Lung (tissue), 11 donors: ENCODE measurements at regions not wholly inside any gene's neighbourhood (a gene's known extent, or its start where the extent isn't known, plus 50 kb on each side); places are given as distances from the start of the nearest gene placed in this dataset.

Experiments used
- ATAC-seq: fragments of 200-7000 bp; cut with Tn5 transposase; one replicate; pipeline ENCODE4 v1.9.1; 2020; ENCODE audit warnings: moderate number of reproducible peaks; ENCODE audit not compliant: insufficient read depth, low FRiP score
- DNase-seq, 3 donors: peaks; one replicate each; pipeline ENCODE4 v3.0.0-alpha.2; 2013 to 2017
- H3K27ac ChIP-seq, 2 donors: one replicate each; pipeline ENCODE4 v1.5.1; 2013; ENCODE audit warnings: mild to moderate bottlenecking in 2 of 2, moderate library complexity in 2 of 2, control low read depth in 1 of 2, inconsistent platforms in 1 of 2, low read depth in 1 of 2, low read length in 1 of 2
- H3K27me3 ChIP-seq, 3 donors: one replicate each; pipeline ENCODE4 v1.5.1; 2013; ENCODE audit warnings: low read length in 2 of 3; ENCODE audit not compliant: control insufficient read depth in 3 of 3, insufficient read depth in 3 of 3
- H3K36me3 ChIP-seq, 4 donors: one replicate each; pipeline ENCODE4 v1.5.1; 2013; ENCODE audit warnings: low read length in 4 of 4, mild to moderate bottlenecking in 1 of 4, moderate library complexity in 1 of 4; ENCODE audit not compliant: control insufficient read depth in 4 of 4, insufficient read depth in 4 of 4
- H3K4me1 ChIP-seq, 5 donors: one replicate each; pipeline ENCODE4 v1.5.1; 2013; ENCODE audit warnings: low read length in 5 of 5, mild to moderate bottlenecking in 2 of 5, moderate library complexity in 1 of 5; ENCODE audit not compliant: control insufficient read depth in 5 of 5, insufficient read depth in 5 of 5
- H3K4me3 ChIP-seq: one replicate; pipeline ENCODE4 v1.5.1; 2013; ENCODE audit warnings: mild to moderate bottlenecking, control low read depth, moderate library complexity
- H3K9ac ChIP-seq, 2 donors: one replicate each; pipeline ENCODE4 v1.5.1; 2013; ENCODE audit warnings: low read length in 2 of 2, control low read depth in 1 of 2; ENCODE audit not compliant: insufficient read depth in 1 of 2
- H3K9me3 ChIP-seq, 4 donors: one replicate each; pipeline ENCODE4 v1.5.1; 2013; ENCODE audit warnings: low read length in 3 of 4, mild to moderate bottlenecking in 1 of 4, moderate library complexity in 1 of 4; ENCODE audit not compliant: control insufficient read depth in 4 of 4, insufficient read depth in 3 of 4
- CTCF ChIP-seq: IDR thresholded peaks from 2 replicates; pipeline ENCODE4 v1.5.1; 2012; ENCODE audit warnings: mild to moderate bottlenecking; ENCODE audit errors: control extremely low read depth, extremely low read depth
- WGBS, 2 donors: extraction: QIAGEN DNeasy Blood & Tissue Kit; methylation state at CpG; one replicate each; pipeline ENCODE4 v1.1.7; 2013; 5-methylcytosine and 5-hydroxymethylcytosine counted together
- donor health status: control.
- donor health status: control.
- donor health status: Bipolar disorder and iron deficiency.
- donor health status: healthy.
- donor health status: DM: yes; HTN: yes; CAD: no.

- H3K27ac ChIP-seq = no peak overlapping the region
- TF ChIP-seq CTCF = no peak
- peaks cover 0 to 5% (median 0%) of the 10 kb centered on the region in 4 donors for H3K9me3 ChIP-seq
- peaks cover 0 to 4% (median 2%) of the 10 kb centered on the region in 3 donors for H3K27me3 ChIP-seq
- H3K4me3 ChIP-seq = no peak overlapping the region
- no peak overlapping the region for H3K9ac ChIP-seq
- no peaks in the 10 kb centered on the region for H3K36me3 ChIP-seq
- no peaks in the 10 kb centered on the region for H3K4me1 ChIP-seq
- WGBS, 2 donors = 81 to 89% methylated on average over 3 of the region's 3 CpGs
- no peak for ATAC-seq
- no peak for DNase-seq
Observed at GRCh38 chr2:65937379-65938160, 497.4 kb upstream of the MEIS1 start.

DNA sequence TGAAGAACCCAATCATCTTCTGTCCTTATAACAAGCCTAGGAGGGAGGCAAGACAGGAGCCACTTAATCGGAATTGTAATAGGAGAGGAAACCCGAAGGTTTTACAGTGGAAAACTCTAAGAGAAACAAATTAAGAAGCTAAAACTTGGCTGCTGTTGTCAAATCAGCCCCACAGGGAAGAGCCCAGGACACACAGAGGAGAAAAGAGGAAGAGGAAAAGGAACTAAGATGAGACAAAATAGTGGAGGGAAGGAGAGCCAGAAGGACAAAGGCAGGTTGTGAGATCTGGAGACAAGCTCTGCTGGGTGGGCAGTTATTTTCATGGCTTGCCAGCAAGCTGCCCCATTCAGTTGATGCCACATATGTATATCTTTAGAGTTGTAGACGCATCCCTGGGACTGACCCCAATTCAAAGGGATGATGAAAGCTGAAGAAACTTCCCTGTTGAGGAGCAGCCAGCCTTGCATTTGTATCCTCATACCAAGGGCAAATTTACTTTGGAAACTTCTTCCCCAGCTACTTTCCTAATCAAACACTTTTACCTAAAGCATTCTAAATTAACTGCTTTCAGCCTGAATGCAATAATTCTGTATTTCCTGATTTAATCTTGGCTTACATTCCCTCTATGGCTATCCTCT, 499.8 kb upstream of the MEIS1 start:
- Histone ChIP-seq H3K36me3 (no peaks in the 10 kb centered on the region), H3K9me3 (peaks cover 0 to 5% (median 0%) of the 10 kb centered on the region in 4 donors), H3K4me1 (no peaks in the 10 kb centered on the region), H3K27me3 (peaks cover 0 to 4% (median 2%) of the 10 kb centered on the region in 3 donors), H3K9ac (no peak overlapping the region), H3K4me3 (no peak overlapping the region), H3K27ac (no peak overlapping the region)
- TF ChIP-seq CTCF = no peak
- DNase-seq (no peak), ATAC-seq (no peak)
- 84 to 94% methylated on average over 3 of the region's 3 CpGs for WGBS, 2 donors

GRCh38 chr2:65932571-65932970, 500.2 kb upstream of the SPRED2 start:
- Histone ChIP-seq H3K4me1 (no peaks in the 10 kb centered on the region), H3K27me3 (peaks cover 0 to 4% (median 2%) of the 10 kb centered on the region in 3 donors), H3K9me3 (peaks cover 0 to 5% (median 0%) of the 10 kb centered on the region in 4 donors), H3K9ac (no peak overlapping the region), H3K36me3 (no peaks in the 10 kb centered on the region), H3K4me3 (no peak overlapping the region), H3K27ac (no peak overlapping the region)
- 92 to 97% methylated on average over 1 of the region's 1 CpG for WGBS, 2 donors
- no peak for TF ChIP-seq CTCF
- no peak for ATAC-seq
- DNase-seq = no peak
